Lower leg skin (tissue), 4 donors: ENCODE measurements at regions not wholly inside any gene's neighbourhood (a gene's known extent, or its start where the extent isn't known, plus 50 kb on each side); places are given as distances from the start of the nearest gene placed in this dataset.
"Not testable (repeated sequence)": the region's sequence is repeated elsewhere in the genome, so short reads cannot be mapped to it uniquely, and the experiment has no call there.

Experiments used
- DNase-seq, 2 donors: peaks; one replicate each; pipeline ENCODE4 v3.0.0-alpha.2; 2019; ENCODE audit warnings: low spot score in 2 of 2
- H3K4me3 ChIP-seq: fragments of 200-600 bp; sonication (generic); 2 replicates; pipeline ENCODE4 v1.5.1; 2017; ENCODE audit warnings: mild to moderate bottlenecking, low read depth; ENCODE audit not compliant: poor library complexity, severe bottlenecking
- POLR2A ChIP-seq, 2 donors: fragments of 450-650 bp; IDR thresholded peaks; one replicate each; pipeline ENCODE4 v1.6.1; 2016 to 2017; ENCODE audit warnings: antibody characterized with exemption in 2 of 2, mild to moderate bottlenecking in 1 of 2, moderate library complexity in 1 of 2
- WGBS, 2 donors: methylation state at CpG; one replicate each; pipeline ENCODE4 v1.1.5; 2018; 5-methylcytosine and 5-hydroxymethylcytosine counted together
- intact Hi-C: fragments of 100-400 bp; cut with DNase I; formaldehyde crosslinking; loops from one replicate; pipeline ENCODE4 v1.15.0; 2023; ENCODE audit warnings: low total_unique reads
- TF ChIP-seq, protein P1 (sequence below), 3 donors: fragments of 450-650 bp; IDR thresholded peaks; one replicate each; pipeline ENCODE4 v1.5.1; 2016; ENCODE audit warnings: antibody characterized with exemption in 3 of 3, mild to moderate bottlenecking in 3 of 3, moderate library complexity in 2 of 3

DNA sequence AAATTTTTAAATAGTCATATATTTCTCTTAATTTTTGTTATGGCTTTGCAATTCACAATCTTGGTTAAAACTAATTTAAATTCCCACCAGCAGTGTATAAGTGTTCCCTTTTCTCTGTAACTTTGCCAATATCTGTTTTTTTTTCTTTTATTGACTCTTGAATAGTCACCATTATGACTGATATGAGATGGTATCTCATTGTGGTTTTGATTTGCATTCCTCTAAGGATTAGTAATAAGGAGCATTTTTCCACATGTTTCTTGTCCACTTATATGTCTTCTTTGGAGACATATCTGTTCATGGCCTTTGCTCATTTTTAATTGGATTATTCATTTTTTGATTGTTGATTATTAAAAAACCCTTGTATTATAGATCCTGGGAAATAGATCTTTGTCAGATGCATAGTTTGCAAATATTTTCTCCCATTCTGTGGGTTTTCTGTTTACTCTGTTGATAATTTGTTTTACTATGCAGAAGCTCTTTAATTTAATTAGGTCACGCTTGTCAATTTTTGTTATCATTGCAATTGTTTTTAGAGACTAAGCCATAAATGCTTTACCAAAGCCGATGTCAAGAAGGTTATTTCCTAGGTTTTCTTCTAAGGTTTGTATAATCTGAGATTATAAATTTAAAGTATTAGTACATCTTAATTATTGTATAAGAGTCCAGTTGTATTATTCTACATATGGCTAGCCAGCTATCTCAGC is 610.9 kb downstream of the CHSY3 start:
- 80 to 96% methylated on average over 2 of the region's 2 CpGs for WGBS, 2 donors
- no peak for TF ChIP-seq POLR2A (IDR thresholded peaks at IDR 0.05)
- TF ChIP-seq, protein P1, sequence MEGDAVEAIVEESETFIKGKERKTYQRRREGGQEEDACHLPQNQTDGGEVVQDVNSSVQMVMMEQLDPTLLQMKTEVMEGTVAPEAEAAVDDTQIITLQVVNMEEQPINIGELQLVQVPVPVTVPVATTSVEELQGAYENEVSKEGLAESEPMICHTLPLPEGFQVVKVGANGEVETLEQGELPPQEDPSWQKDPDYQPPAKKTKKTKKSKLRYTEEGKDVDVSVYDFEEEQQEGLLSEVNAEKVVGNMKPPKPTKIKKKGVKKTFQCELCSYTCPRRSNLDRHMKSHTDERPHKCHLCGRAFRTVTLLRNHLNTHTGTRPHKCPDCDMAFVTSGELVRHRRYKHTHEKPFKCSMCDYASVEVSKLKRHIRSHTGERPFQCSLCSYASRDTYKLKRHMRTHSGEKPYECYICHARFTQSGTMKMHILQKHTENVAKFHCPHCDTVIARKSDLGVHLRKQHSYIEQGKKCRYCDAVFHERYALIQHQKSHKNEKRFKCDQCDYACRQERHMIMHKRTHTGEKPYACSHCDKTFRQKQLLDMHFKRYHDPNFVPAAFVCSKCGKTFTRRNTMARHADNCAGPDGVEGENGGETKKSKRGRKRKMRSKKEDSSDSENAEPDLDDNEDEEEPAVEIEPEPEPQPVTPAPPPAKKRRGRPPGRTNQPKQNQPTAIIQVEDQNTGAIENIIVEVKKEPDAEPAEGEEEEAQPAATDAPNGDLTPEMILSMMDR (IDR thresholded peaks at IDR 0.05), result no peak

DNA sequence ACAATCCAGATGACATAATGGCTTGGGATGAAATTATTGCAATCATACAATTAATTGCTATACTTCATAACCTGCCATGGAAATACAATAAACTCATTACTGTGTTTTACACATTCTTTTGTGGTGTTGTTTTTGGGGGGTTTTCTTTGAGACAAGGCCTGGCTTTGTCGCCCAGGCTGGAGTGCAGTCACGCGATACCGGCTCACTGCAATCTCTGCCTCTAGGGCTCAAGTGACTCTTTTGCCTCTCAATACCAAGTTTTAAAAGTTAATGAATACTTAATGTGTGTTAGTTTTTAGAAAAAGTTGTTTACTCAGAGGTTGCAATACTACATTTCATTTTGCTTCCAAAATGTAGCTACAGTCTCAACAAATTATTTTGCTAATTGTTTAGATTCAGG is 598.4 kb downstream of the CHSY3 start:
- WGBS, 2 donors, result 84 to 92% methylated on average over 4 of the region's 4 CpGs
- no peak overlapping the region for H3K4me3 ChIP-seq
- DNase-seq, result no peak
- no peak for TF ChIP-seq POLR2A (IDR thresholded peaks at IDR 0.05)
- TF ChIP-seq, protein P1 (IDR thresholded peaks at IDR 0.05), result no peak
- intact Hi-C loops, result no loop called here

More for the DNA sequence above, 610.9 kb downstream of the CHSY3 start:
- intact Hi-C loops, result no loop called here
- H3K4me3 ChIP-seq, result no peak overlapping the region
- DNase-seq, result no peak

DNA sequence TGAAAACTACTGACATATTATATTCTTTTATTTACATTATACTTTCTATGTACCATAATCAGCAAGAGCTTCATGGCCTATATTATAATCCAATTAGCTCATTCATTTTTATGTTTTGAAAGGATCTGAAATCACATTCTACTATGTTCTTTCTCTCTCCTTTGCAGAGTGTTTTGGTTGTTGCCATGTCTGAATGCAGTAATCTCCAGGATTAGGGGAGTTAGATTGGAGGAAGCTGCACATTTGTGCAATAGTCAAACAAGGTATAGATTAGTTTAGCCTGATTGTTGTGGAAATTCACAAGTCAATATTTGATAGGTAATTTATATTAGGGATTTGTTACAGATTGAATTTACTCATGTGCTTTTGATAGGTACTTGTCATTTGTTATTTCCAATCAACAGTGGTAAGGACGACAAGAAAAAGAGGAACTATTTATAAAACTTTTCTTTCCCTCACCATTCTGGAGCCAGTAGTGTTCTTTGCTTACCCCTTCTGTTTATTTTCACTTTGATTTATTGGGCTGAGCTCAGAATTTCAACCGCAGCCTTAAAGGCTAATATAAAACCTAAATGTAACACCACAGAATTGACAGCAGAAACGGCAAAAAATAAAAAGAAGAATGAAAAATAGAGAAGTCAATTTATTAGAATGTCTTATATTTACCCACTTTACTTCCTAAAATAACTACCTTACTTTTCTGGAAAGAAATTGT is 597.0 kb downstream of the CHSY3 start:
- intact Hi-C loops, result no loop called here
- H3K4me3 ChIP-seq, result no peak overlapping the region
- DNase-seq, result no peak
- 48 to 56% methylated on average over 3 of the region's 3 CpGs for WGBS, 2 donors
- no peak for TF ChIP-seq POLR2A (IDR thresholded peaks at IDR 0.05)
- TF ChIP-seq, protein P1 (IDR thresholded peaks at IDR 0.05), result no peak

DNA sequence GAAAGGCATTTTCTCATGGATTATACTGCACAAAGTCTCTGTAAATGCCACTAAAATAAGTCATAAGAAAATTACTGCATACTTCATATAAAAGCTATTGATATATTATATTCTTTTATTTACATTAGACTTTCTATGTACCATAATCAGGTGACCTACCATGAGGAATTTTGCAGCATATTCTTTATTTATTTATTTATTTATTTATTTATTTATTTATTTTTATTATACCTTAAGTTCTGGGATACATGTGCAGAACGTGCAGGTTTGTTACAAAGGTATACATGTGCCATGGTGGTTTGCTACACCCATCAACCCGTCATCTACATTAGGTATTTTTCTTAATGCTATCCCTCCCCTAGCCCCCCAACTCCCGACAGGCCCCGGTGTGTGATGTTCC is 596.2 kb downstream of the CHSY3 start:
- WGBS, 2 donors, result 93 to 96% methylated on average over 4 of the region's 4 CpGs
- H3K4me3 ChIP-seq, DNase-seq, intact Hi-C loops: not testable (repeated sequence)

DNA sequence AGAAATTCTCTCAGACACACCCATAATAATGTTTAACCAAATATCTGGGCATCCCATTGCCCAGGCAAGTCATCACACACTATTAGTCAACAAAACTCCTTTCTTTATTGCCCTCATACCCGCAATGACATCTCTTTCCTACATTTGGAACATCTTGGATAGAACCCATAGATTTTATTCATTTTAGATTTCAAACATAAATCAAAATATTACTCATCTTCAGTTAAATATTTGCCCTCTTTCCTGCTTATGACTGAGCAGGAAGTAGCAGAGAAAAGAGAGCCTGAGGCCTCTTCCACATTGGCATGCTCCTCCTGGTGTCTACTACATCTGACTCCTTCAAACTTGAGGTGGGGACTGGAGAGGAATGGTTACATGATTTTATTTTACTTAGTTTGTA is 592.0 kb downstream of the CHSY3 start:
- H3K4me3 ChIP-seq, result no peak overlapping the region
- no peak for DNase-seq
- TF ChIP-seq POLR2A (IDR thresholded peaks at IDR 0.05), result no peak
- TF ChIP-seq, protein P1 (IDR thresholded peaks at IDR 0.05), result no peak
- WGBS, 2 donors, result 56 to 57% methylated on average over 1 of the region's 1 CpG
- intact Hi-C loops, result no loop called here

DNA sequence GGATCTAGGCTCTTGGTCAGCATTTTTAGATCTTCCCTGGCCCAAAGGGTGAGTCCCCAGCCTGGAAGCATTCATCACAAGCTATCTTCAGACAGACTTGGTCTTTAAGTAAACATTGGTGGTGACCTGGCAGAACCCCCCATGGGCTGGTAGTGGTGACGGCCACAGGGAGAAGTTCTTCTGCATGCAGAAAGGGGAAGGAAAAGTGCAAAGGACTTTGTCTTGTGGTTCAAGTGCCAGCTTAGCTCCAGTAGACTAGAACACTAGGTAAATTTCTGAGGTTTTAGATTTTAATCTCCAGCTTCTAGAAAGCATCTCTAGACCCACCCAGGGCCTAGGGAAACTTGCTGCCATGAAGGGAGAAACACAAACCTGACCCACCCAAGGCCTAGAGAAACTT is 584.0 kb downstream of the CHSY3 start:
- no peak overlapping the region for H3K4me3 ChIP-seq
- 88 to 94% methylated on average over 1 of the region's 1 CpG for WGBS, 2 donors
- TF ChIP-seq, protein P1 (IDR thresholded peaks at IDR 0.05), result no peak
- TF ChIP-seq POLR2A (IDR thresholded peaks at IDR 0.05), result no peak
- intact Hi-C loops, result no loop called here
- DNase-seq, result no peak
